ENCODE measurements at regions not wholly inside any gene's neighbourhood (a gene's known extent, or its start where the extent isn't known, plus 50 kb on each side); places are given as distances from the start of the nearest gene placed in this dataset.

DNA sequence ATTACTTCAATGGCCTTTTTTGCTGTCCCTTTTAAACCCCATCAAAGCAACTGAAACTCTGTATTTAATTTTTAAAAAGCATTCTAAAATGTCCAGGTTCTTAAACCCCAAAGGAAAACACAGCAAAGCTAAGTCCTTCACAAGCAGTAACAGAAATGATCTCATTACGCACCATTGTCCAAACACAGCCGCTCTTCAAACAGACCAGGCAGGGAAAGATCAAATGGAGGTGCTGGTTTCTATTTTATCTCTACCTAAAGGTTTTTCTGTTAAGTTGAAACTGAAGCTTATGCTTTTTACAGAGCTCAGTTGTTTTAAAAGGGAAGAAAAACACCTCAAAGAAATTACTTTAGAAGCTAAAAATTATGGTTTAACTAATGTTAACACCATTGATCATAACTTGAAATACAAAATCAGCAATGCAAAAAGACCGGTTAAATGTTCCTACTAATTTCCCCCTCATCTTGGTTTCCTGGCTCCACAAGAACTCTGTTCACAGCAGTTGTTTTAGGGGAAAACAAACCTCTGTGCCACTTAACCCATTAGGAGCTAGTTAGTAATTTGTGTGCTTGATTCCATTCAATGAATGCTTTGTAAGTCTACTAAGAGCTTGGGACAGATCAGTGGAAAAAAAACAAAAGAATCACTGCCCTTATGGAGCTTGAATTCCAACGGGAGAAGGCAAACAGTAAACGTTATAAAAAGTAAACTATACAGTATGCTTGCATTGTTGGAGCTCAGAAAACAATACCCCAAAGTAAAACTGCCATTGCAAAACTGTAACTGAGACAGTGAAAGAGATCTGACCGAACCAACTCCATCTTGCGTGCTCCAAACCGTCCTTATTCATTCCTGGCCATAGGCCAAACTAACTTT lies 87.4 kb downstream of the CD24 start (continued):
- TF ChIP-seq, protein P1, sequence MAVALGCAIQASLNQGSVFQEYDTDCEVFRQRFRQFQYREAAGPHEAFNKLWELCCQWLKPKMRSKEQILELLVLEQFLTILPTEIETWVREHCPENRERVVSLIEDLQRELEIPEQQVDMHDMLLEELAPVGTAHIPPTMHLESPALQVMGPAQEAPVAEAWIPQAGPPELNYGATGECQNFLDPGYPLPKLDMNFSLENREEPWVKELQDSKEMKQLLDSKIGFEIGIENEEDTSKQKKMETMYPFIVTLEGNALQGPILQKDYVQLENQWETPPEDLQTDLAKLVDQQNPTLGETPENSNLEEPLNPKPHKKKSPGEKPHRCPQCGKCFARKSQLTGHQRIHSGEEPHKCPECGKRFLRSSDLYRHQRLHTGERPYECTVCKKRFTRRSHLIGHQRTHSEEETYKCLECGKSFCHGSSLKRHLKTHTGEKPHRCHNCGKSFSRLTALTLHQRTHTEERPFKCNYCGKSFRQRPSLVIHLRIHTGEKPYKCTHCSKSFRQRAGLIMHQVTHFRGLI (CRISPR knock-in tag; IDR thresholded peaks at IDR 0.05), result peak; percentile 93
- TF ChIP-seq NCOA2 (IDR thresholded peaks at IDR 0.05; ENCODE audit: partially characterized antibody in 2 of 2) (no peak), HMGXB4 (CRISPR knock-in tag; IDR thresholded peaks at IDR 0.05) (no peak), ELF2 (CRISPR knock-in tag; IDR thresholded peaks at IDR 0.05) (0 out of 2 replicates have a peak, but pooled peaks have one; percentile 58), TAF9B (IDR thresholded peaks at IDR 0.05; ENCODE audit: partially characterized antibody) (no peak), KAT7 (CRISPR knock-in tag; IDR thresholded peaks at IDR 0.05; ENCODE audit: borderline replicate concordance) (no peak), KLF16 (IDR thresholded peaks at IDR 0.05) (no peak), SLC30A9 (CRISPR knock-in tag; IDR thresholded peaks at IDR 0.05) (no peak)

Data from K562 (cell line).